GM18867 (cell line): ENCODE measurements at regions not wholly inside any gene's neighbourhood (a gene's known extent, or its start where the extent isn't known, plus 50 kb on each side); places are given as distances from the start of the nearest gene placed in this dataset.
"Not testable (repeated sequence)": the region's sequence is repeated elsewhere in the genome, so short reads cannot be mapped to it uniquely, and the experiment has no call there.

Experiments used
- ATAC-seq: cut with Tn5 transposase; IDR thresholded peaks from one replicate; pipeline ENCODE4 v1.9.1; 2021; ENCODE audit warnings: mild to moderate bottlenecking, moderate library complexity; ENCODE audit not compliant: unreplicated experiment

DNA sequence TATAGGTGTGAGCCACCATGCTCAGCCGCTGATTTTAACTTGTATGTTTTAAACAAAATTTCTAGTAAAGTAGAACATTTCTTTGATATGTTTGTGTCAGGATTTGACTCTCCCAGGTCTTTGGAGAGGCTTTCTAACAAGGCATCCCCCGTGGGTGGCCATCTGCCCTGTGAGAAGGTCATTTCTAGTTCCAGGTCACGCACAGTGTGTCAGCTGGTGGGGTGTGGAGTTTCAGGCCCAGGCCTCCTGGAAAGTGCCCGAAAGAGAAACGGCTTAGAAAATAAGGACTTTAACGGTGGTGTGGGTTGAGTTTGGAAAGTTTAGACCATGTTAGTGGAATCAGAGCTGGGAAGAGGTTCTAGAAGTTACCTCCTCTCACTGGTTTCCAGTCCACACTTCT, 61.0 kb downstream of the SPDYE17 start:
- not testable (repeated sequence) for ATAC-seq

DNA sequence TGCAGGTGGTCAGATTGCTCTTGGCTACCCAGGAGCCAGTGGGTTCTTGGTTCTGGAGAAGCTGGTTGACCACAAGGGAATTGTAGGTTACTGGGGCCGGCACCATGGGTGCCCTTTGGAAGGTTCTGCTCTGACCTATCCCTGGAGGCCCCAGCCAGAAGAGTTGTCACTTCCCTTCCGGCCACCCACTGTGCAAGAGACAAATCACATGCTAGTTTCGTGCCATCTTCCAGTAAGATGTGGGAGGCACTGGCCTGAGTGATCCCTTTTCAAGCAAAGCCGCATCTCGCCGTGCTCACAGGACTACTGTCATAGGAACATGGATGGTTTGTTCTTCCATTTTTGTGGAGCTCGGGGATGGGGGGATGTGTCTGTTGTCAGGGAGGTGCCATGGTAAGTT, 62.3 kb downstream of the SPDYE17 start:
- ATAC-seq: not testable (repeated sequence)

DNA sequence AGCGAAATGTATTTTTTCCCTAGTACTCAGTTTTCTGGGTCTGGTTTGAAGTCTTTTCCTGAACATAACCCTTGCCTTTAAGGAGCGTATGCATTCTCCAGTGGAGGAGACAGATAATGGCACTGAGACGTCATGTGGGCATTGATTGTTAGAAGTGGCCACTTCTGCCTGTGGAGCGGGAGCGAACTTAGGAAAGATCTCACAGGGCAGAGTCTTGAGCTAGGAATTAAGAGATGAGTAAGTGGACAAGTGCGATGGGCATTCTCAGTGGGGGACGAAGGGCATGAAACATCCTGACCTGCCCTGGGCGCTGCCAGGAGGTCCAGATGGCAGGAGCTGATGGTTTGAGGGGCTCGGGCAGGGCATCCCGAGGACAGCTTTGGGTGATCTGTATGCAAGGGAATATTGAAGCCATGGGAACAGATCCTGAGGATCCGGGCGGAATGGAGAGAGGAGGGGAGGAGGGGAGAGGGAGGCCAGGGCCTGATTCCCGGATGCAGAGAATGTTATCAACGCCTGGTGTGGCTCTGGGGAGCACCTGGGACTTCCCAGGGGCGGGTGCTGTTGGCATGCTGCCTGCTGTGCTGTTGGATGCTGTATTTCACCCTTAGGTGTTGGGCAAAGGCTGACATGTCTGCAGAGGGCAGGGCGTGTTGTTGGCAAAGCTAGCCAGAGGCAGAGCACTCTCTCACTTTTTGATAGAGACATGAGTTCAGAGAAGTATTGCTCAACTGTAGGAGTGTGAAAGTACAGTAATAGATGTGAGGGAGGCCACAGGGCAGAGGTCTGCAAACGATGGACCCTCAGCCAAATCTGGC, 66.2 kb downstream of the SPDYE17 start:
- ATAC-seq: not testable (repeated sequence)

DNA sequence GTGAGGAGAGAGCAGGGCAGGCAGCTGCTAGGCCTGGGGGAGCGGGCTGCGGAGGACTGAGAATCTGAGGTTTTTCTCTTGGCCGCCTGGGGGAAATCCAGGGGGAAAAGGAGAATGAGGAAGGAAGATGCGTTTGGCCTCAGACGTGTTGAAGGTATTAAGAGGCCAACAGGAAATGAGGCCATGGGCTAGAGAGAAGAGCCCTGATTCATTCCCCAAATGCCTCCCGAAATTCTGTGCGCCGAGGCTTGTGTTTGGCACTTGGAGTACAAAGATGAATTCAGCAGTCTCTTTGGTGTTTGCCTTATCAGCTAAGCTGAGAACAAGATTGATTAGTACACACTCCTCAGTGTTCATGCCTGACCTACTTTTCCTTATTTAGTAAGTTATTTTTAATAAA, 68.1 kb downstream of the SPDYE17 start:
- not testable (repeated sequence) for ATAC-seq

DNA sequence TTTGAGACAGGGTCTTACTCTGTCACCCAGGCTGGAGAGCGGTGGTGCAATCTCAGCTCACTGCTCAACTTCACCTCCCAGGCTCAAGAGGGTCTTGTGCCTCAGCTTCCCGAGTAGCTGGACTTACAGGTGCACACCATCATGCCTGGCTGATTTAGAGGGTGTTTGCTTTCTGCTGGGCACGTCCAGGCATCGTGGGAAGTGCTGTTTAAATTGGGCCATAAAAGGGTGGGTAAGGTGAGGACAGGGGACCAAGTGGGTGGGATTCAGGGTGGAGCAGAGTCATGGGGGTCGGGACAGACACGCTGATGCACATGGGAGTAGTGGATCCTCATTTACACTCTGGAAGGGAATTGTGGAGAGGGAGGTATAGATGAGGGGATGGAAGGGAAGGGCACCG, 69.1 kb downstream of the SPDYE17 start:
- not testable (repeated sequence) for ATAC-seq

DNA sequence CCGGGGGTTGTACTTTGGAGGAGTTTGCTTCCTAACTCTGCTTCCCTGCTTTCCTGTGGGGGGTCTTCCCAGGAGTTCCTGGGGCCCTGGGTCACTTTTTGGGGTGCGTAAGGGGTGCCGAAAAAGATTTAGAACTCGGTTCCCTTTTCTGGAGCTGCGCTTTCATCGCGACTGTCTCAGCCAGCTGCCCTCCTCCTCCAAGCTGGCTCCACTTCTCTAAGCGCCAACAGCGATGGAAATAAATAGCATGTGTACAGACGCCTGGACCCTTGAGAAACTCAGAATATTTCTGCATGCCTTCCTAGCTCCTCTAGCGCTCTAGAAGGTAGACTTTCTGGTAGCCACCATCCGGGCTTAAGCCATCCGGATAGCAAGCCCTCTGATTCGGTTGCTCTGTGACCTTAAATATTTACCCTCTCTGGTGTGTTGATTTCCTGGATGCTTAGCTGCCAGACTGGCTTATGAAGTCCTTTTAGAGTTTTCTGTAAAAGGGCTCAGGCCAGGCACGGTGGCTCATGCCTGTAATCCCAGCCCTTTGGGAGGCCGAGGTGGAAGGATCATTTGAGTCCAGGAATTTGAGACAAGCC, 71.7 kb downstream of the SPDYE17 start:
- ATAC-seq: not testable (repeated sequence)

DNA sequence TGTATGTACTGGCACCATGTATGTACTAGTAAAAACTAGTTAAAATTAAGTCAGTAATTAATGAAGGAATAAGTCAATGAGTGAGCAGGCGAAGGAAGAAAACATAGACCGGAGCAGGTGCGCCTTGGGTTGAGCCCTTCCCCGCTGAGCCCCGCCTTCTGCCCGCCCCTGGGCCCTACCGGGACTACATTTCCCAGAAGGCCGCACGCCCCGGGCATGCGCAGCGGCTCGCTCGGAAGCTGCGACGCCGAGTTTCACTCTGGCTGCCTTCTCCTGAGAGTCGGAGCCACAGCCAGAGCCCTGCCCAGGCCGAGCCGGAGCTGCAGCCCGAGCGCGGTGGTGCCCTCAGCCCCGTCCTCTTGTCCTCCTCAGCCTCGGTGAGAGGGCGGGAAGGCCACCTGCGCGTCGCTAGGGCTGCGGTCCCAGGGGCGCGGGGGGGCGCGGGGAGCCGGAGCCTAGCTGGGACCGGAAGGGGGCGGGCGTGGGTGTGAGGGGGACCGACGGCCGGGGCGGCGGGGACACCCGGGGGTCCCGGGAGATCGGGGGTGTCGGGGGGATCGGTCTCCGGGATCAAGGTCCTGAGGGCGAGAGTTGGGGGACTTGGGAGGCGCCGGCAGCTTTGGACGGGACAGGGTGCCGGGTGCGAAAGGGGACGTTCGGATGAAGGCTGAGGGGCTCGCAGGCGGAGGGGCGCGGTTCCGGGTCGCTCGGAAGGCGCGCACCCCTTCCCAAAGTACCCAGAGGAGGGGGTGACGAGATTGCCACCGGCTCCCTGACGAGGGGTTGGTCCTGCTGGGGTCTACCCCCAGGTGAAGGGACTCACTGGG, 72.4 kb downstream of the SPDYE17 start:
- peak; percentile 96 for ATAC-seq

DNA sequence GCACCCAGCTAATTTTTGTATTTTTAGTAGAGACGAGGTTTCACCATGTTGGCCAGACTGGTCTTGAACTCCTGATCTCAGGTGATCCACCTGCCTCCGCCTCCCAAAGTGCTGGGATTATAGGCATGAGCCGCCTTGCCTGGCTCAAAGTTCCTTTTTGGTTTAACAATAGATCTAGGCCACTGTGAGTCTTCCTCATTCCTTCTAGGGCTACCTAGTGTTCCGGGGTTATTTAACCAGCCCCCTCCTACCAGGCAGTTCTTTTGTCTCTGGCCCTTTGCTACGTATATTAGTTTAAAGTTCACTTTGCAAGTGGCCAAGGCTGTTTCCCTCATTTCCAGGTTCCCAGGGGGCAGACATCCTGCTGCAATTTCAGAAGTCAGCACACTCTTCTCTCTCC, 75.6 kb downstream of the SPDYE17 start:
- ATAC-seq: not testable (repeated sequence)

DNA sequence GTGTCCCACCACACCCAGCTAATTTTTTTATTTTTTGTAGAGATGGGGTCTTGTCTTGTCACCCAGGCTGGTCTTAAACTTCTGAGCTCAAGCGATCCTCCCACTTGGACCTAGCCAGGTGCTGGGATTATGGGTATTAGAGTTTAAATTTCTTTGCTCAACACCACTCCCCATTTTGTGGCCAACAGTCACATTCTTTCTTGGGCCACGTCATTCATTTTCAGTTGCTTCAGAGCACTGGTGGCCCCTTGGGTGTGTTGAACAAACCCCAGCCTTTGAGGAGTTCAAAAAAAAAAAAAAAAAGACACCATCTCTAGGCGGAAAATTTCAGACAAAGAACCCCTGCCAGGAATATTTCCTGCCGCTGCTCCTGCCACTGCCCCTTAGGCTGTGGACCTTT, 77.0 kb downstream of the SPDYE17 start:
- ATAC-seq: not testable (repeated sequence)

DNA sequence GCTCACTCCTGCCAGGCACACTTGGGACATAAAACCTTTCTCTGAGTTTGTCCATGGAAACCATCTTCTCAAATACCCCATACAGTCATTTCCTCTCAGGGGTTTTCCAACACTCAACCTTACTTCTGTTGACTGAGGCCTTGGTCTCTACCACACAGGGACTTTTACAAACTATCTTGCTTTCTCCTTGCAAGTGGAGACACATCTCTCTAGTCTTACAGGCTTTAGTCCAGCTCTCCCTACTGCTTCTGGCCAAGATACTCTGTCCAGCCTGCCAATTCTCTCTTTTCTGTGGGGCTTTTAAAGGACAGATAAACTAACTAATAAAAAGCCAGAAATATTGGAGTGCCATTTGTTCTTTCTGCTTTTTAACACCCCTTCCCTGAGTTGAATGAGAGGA, 87.6 kb downstream of the SPDYE17 start:
- ATAC-seq: peak; percentile 74

DNA sequence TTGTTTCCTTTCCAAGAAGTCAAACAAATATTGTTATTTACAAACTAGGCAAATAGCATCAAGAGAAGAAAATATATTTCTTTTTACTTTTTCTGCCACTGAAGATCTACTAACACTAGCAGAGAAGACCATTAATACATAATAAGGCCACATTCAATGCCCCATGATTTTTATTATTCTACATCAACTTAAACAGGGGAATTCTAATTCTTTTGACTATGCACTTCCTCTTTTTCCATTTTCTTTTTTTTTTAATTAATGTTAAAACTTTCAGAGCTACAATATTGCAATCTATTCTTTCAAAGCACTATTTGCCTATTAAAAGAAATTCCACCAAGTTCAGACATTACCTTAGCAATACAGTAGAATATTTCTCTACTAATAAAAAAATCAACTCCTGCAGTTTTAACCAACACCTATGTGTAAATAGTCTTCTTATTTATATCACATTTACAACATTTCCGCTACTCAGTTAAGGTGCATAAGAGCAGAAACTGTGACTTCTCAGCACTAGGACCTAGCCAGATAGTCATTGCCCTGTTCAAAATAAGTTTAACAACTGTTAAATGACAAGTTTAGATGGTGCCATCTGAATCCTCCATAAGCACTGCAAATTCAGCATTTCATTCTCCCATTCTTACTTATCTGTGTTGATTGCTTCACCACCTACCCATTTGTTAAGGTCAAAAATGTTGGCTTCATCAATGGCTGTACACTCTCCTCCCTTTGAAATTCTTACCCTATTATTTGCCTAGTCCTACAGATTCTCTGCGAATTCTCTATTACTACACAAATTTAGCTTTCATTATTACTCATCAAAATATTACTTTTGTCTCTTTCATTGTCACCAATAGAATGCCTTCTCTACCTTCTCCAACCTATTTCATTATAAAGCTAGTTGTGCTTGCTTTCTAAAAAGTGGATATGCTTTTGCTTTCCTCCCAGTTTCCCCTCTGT, 90.1 kb downstream of the SPDYE17 start:
- peak; percentile 42 for ATAC-seq

DNA sequence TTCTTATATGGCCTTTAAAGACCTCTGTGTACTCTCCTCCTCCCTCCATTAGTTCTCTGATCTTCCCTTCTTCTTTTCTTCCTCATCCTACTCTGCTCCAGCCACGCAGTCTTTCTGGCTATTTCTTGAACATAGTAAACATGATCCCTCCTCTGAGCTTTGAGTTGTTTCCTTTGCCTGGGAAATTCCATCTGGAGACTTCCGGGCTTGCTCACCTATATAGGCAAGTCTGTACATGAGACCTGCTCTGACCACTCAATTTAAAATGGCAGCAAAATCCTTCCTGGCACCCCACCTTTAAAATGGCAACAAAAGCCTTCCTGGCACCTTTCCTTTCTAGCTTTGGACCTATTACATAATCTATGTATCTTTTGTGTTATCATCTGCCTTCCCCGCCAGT, 94.4 kb downstream of the SPDYE17 start:
- ATAC-seq: not testable (repeated sequence)

DNA sequence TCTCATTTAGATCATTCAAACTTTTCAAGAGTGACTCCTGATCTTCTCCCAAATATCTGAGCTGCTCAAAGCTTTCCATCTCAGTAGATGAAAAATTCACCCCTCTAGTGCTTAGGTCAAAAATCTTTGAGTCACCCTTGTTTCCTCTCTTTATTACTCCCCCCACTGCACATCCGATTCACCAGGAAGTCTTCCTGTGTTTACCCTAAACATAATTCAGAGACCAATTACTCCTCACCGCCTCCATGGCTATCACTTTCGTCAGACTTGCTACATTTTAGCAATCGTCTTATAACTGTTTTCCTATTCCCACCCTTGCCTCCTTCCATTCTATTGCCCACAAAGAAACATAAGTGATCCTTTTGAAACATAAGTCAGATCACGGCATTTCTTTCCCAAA, 94.8 kb downstream of the SPDYE17 start:
- ATAC-seq: not testable (repeated sequence)

DNA sequence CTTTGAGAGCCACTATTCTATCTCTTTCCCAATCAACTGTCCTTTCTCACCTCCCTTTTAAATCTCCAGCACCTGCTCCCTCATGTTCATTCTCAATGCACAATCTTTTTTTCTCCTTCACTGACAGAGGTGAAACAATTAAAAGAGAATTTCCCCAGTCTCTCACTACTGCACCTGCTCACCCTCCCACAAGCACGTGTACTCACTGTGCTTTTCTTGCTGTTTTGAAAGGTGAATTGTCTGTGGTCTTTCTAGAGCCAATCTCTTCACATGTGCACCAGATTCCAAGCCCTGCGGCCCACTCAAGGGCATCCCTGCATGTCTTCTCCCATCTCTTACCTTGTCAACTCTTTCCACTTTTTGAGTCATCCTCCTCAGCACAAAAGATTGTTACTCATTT, 95.8 kb downstream of the SPDYE17 start:
- peak; percentile 51 for ATAC-seq

DNA sequence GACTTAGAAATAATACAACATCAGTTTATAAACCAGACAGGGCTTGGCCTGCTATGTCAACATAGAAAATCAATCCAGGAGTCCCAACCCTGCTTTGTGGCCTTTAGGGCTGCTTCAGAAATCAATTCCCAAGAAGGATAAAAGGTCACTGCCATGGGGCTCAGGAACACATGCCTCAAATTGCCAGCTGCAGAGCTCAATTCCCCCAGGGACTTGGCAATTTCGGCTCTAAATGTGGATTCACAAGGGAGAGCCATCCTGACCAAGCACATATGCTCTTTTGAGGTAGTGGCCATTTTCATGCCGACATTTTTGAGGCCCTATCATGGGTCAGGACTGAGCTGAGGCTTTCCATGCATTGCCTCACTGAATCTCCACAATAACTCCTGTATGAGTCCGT, 97.5 kb downstream of the SPDYE17 start:
- ATAC-seq: not testable (repeated sequence)

DNA sequence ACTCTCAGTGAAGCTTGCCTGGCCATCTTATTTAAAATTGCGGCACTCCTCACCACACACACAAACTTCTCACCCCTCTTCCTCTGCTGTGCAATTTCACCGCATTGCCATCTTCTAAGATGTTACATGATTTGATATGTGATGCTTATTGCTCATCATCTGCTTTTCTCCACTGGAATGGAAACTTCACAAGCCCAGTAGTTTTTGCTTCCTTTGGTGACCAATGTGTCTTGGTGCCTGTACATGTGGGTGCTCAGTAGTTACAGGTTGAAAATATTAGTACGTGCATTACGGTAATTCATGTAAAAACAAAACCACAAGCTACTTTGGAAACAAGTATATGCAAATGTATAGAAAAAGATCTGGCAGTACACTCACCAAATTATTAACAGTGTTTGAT, 99.2 kb downstream of the SPDYE17 start:
- peak; percentile 81 for ATAC-seq

DNA sequence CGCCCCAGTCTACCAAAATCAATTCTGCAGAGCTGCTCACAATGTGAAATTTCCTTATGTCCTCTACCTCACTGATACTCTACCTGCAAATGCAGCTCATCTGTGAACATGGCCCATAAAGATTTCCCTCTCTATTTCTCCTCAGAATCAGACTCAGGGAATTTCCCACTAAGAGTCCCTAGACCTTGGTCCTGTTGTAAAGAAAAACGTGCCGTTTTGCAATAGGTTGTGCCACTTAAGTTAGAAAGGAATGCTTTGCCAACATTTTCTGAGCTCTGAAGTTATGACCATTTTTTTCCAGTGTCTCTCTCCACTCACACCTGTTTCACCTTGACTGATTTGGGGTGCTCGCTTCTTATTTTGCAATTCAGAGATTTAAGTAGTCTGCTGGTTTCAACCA, 100.7 kb downstream of the SPDYE17 start:
- not testable (repeated sequence) for ATAC-seq

DNA sequence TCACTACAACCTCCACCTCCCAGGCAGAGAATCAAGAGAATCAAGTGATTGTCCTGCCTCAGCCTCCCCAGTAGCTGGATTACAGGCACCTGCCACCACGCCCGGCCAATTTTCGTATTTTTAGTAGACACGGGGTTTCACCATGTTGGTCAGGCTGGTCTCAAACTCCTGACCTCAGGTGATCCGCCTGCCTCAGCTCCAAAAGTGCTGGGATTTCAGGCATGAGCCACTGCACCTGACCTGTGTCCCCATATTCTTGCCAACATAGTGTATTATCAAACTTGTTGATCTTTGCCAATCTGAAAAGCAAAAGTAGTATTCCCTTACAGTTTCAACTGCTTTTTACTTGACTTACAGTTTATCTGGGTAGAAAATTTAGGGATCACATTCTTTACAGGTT, 101.7 kb downstream of the SPDYE17 start:
- ATAC-seq: not testable (repeated sequence)

DNA sequence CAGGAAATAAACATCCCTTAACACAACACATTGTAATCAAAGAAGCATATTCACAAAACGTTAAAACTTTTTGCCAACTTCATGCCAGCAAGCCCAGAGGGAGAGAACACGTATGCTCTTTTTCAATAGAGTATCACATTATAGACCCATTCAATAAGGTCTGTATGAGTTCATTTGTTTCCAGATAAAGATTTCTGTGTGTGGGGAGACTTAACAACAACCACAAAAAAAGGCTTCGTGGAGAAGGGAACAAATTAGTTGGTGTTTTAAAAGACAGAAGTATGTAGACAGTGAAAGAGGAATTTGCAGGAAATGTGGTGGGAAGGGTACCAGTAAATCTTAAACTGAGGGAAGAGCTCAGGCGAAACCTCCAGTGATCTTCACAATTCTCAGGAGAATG, 103.4 kb downstream of the SPDYE17 start:
- not testable (repeated sequence) for ATAC-seq

DNA sequence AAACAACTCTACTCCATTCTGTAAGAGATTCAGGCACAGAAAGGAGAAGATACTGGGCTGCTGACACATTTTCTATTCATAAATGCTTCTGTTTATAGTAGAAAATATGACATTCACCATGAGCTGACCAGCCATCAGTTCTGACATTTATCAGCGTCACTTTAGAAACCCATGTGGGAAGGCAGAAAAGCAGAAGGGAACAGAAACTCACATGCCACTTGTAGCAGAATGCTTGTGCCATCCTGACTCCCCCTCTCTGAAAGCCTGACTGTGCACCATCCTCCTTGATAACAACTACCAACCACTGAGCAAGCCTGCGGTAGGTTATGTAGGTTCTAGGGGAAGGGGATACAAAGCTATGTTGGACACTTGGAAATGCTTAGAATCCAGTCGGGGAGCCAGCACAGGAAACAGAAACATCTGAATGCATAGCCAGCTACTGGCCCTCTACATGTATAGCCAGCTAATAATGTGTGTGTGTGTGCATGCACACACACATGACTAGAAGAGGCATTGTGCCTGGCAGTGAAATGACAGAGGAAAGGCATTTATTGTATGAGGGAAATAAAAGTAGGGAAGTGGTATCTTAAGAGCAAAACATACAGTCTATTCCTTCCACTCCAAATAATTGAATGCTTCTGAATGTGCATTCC, 104.3 kb downstream of the SPDYE17 start:
- peak; percentile 83 for ATAC-seq
